SJSA1 (cell line): ENCODE measurements at regions not wholly inside any gene's neighbourhood (a gene's known extent, or its start where the extent isn't known, plus 50 kb on each side); places are given as distances from the start of the nearest gene placed in this dataset.

Source experiments
- DNase-seq, 2 experiments: peaks; one replicate each; pipeline ENCODE4 v3.0.0-alpha.2; 2015 to 2020; ENCODE audit warnings: low spot score in 2 of 2, low read depth in 1 of 2
- H3K27ac ChIP-seq: fragments of 250-450 bp; sonication (Bioruptor Pico); 2 replicates; pipeline ENCODE4 v1.5.1; 2020; ENCODE audit warnings: mild to moderate bottlenecking, moderate library complexity
- H3K27me3 ChIP-seq: fragments of 250-450 bp; sonication (Bioruptor Pico); replicated peaks from 2 replicates; pipeline ENCODE4 v1.5.1; 2020; ENCODE audit warnings: mild to moderate bottlenecking, moderate library complexity
- H3K36me3 ChIP-seq: fragments of 250-450 bp; sonication (Bioruptor Pico); 2 replicates; pipeline ENCODE4 v1.5.1; 2020; ENCODE audit warnings: mild to moderate bottlenecking
- H3K4me1 ChIP-seq: fragments of 250-450 bp; sonication (Bioruptor Pico); replicated peaks from 2 replicates; pipeline ENCODE4 v1.6.1; 2021; ENCODE audit warnings: mild to moderate bottlenecking
- H3K4me3 ChIP-seq: fragments of 250-450 bp; sonication (Bioruptor Pico); 2 replicates; pipeline ENCODE4 v1.5.1; 2020; ENCODE audit warnings: mild to moderate bottlenecking
- H3K9me3 ChIP-seq: fragments of 250-450 bp; sonication (Bioruptor Pico); replicated peaks from 2 replicates; pipeline ENCODE4 v1.5.1; 2020; ENCODE audit warnings: mild to moderate bottlenecking

DNA sequence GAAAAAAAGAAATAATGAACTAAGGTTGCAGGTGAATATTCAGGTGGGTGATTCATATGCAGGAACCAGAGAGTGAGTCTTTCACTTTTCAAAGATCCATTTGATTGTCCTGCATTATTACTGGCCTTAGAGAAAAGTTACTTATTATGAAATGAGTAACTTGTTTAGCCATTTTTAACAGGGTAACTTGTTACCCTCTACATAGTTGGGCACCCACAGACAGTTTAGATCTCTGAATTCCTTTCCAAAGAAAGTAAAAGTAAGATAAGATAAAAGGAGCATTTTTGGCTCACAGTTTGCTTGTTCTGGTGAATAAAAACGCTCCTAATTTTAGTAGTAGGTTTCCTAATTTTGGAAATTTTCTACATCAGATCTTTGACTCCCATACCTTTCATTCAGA is 54.1 kb upstream of the DAB2 start:
- Histone ChIP-seq H3K27ac (no peak overlapping the region), H3K9me3 (no peaks in the 10 kb centered on the region), H3K4me3 (no peak overlapping the region), H3K36me3 (no peaks in the 10 kb centered on the region), H3K4me1 (peaks cover 26% of the 10 kb centered on the region), H3K27me3 (no peaks in the 10 kb centered on the region)
- DNase-seq = no peak

- Histone ChIP-seq H3K4me3 (no peak overlapping the region), H3K9me3 (no peaks in the 10 kb centered on the region), H3K4me1 (peaks cover 44% of the 10 kb centered on the region), H3K36me3 (no peaks in the 10 kb centered on the region), H3K27me3 (no peaks in the 10 kb centered on the region), H3K27ac (peak overlapping the region; percentile 69)
- DNase-seq = no peak
Measured at GRCh38 chr5:39476843-39477220, 52.1 kb upstream of the DAB2 start.

DNA sequence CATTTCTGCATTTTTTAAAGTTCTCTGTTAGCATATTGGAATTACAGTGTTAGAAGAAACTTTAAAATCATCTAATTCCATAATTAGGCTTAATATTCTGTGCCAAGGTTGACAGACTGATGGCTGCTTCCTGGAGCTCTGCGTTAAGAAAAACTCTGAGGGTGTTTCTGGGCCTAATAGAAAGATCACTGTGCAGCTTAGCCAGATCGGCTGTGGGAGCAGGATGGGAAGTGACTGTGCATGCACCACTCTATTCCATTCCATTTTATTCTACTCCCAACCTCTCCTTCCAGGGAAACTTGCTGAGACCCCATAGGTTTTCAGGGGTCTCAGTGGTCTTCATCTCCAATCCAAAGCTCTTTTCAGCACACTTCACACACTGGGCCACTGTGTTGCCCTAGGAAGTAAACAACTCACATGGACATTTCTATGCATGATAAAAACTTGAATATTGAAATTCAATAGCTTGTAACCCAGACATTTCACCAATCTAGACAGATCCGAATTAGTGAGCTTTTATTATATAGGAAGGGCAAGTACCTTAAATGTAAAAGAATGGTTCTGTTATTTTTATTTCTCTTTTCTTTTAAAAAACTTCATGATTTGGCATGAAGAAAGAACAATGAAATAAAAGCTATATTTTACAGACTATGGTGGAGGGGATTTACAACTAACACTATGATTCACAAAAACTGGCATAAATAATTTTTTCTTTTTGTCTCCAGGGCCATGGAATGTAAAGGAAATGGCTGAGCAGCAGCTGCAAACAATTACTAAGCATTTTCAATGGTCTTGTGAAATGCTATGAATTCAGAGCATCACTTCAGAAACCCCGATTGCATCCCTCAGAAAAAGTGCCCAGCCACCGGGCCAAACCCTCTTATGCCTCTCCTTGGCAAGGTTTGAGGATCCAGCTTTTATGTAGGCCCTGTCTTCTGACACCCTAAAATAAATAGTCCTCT is 51.4 kb upstream of the DAB2 start:
- no peaks in the 10 kb centered on the region for H3K27me3 ChIP-seq
- peaks cover 45% of the 10 kb centered on the region for H3K4me1 ChIP-seq
- H3K36me3 ChIP-seq = no peaks in the 10 kb centered on the region
- no peak overlapping the region for H3K4me3 ChIP-seq
- peak; percentile 59 to 66 for DNase-seq
- peak overlapping the region; percentile 69 for H3K27ac ChIP-seq
- no peaks in the 10 kb centered on the region for H3K9me3 ChIP-seq

GRCh38 chr5:39475159-39475571 is 50.4 kb upstream of the DAB2 start:
- no peaks in the 10 kb centered on the region for H3K36me3 ChIP-seq
- DNase-seq = no peak
- no peak overlapping the region for H3K4me3 ChIP-seq
- no peaks in the 10 kb centered on the region for H3K9me3 ChIP-seq
- H3K4me1 ChIP-seq = peaks cover 48% of the 10 kb centered on the region
- no peaks in the 10 kb centered on the region for H3K27me3 ChIP-seq
- H3K27ac ChIP-seq = no peak overlapping the region; the same call in 1 of the 2 replicates
